ENCODE measurements at regions not wholly inside any gene's neighbourhood (a gene's known extent, or its start where the extent isn't known, plus 50 kb on each side); places are given as distances from the start of the nearest gene placed in this dataset.

GRCh38 chrX:125507119-125507518 is 187.4 kb downstream of the TEX13C start:
- TF ChIP-seq CTCF (IDR thresholded peaks at IDR 0.05) (no peak), EZH2 (IDR thresholded peaks at IDR 0.05) (no peak)

Measured in neural progenitor cell (in vitro differentiated cells).